Neural progenitor cell (in vitro differentiated cells): ENCODE measurements at regions not wholly inside any gene's neighbourhood (a gene's known extent, or its start where the extent isn't known, plus 50 kb on each side); places are given as distances from the start of the nearest gene placed in this dataset.

Source experiments
- DNase-seq: peaks from one replicate; pipeline ENCODE4 v3.0.0-alpha.2; 2016; ENCODE audit warnings: low spot score
- H2AFZ ChIP-seq: fragments of 200-600 bp; sonication (generic); replicated peaks from 2 replicates; pipeline ENCODE4 v1.6.1; 2016; ENCODE audit warnings: antibody characterized with exemption
- H3F3A ChIP-seq: fragments of 200-600 bp; sonication (generic); 2 replicates; pipeline ENCODE4 v1.6.1; 2016; ENCODE audit warnings: antibody characterized with exemption, low read depth
- H3K27ac ChIP-seq: fragments of 200-600 bp; sonication (generic); 2 replicates; pipeline ENCODE4 v1.5.1; 2016; ENCODE audit warnings: mild to moderate bottlenecking
- H3K27me3 ChIP-seq: fragments of 200-600 bp; sonication (generic); 2 replicates; pipeline ENCODE4 v1.6.1; 2016; ENCODE audit warnings: mild to moderate bottlenecking, moderate library complexity
- H3K36me3 ChIP-seq: fragments of 200-600 bp; sonication (generic); 2 replicates; pipeline ENCODE4 v1.5.1; 2016
- H3K4me1 ChIP-seq: fragments of 200-600 bp; sonication (generic); 2 replicates; pipeline ENCODE4 v1.6.1; 2016; ENCODE audit warnings: mixed run types
- H3K4me2 ChIP-seq: fragments of 200-600 bp; sonication (generic); 2 replicates; pipeline ENCODE4 v1.6.1; 2016
- H3K4me3 ChIP-seq: fragments of 200-600 bp; sonication (generic); 2 replicates; pipeline ENCODE4 v1.5.1; 2016
- H3K79me2 ChIP-seq: fragments of 200-600 bp; sonication (generic); 2 replicates; pipeline ENCODE4 v1.6.1; 2016; ENCODE audit warnings: low read depth
- H3K9ac ChIP-seq: fragments of 200-600 bp; sonication (generic); 2 replicates; pipeline ENCODE4 v1.6.1; 2016
- H3K9me3 ChIP-seq: fragments of 200-600 bp; sonication (generic); 2 replicates; pipeline ENCODE4 v1.5.1; 2016; ENCODE audit warnings: low read depth
- H4K20me1 ChIP-seq: fragments of 200-600 bp; sonication (generic); 2 replicates; pipeline ENCODE4 v1.6.1; 2016; ENCODE audit warnings: low read depth
- H3K27ac Mint-ChIP-seq: 3 replicates; pipeline ENCODE4 v1.8.0; 2021; ENCODE audit warnings: mixed read lengths
- H3K27me3 Mint-ChIP-seq: 2 replicates; pipeline ENCODE4 v1.8.0; 2022; ENCODE audit warnings: low read depth, mild to moderate bottlenecking, inconsistent platforms, moderate library complexity, mixed read lengths; ENCODE audit not compliant: insufficient read depth
- H3K36me3 Mint-ChIP-seq: 3 replicates; pipeline ENCODE4 v1.8.0; 2021; ENCODE audit warnings: mixed read lengths
- H3K4me1 Mint-ChIP-seq: 3 replicates; pipeline ENCODE4 v1.8.0; 2021; ENCODE audit warnings: mixed read lengths
- H3K4me3 Mint-ChIP-seq: 3 replicates; pipeline ENCODE4 v1.8.0; 2021; ENCODE audit warnings: mild to moderate bottlenecking, moderate library complexity, mixed read lengths
- H3K9me3 Mint-ChIP-seq: 3 replicates; pipeline ENCODE4 v1.8.0; 2020; ENCODE audit warnings: mixed read lengths
- CTCF ChIP-seq: fragments of 200-600 bp; sonication (generic); IDR thresholded peaks from 2 replicates; pipeline ENCODE4 v1.5.1; 2017; ENCODE audit warnings: antibody characterized with exemption, mild to moderate bottlenecking
- EZH2 ChIP-seq: fragments of 200-600 bp; sonication (generic); IDR thresholded peaks from 2 replicates; pipeline ENCODE4 v1.6.1; 2017; ENCODE audit warnings: antibody characterized with exemption, mild to moderate bottlenecking, moderate library complexity
- EZH2phosphoT487 ChIP-seq: fragments of 200-600 bp; sonication (generic); IDR thresholded peaks from 2 replicates; pipeline ENCODE4 v1.6.1; 2017; ENCODE audit warnings: antibody characterized with exemption

GRCh38 chr5:17806818-17807468 lies 172.7 kb downstream of the TAF11L14 start:
- peaks cover 79% of the 10 kb centered on the region for H3K4me1 Mint-ChIP-seq
- Histone ChIP-seq H3K4me2 (no peak overlapping the region), H3K9ac (no peak overlapping the region), H3K79me2 (no peaks in the 10 kb centered on the region), H4K20me1 (no peaks in the 10 kb centered on the region), H3K4me3 (no peak overlapping the region), H3K9me3 (no peaks in the 10 kb centered on the region), H3K4me1 (peaks cover 19% of the 10 kb centered on the region), H3F3A (peaks cover 10% of the 10 kb centered on the region), H3K27ac (no peak overlapping the region), H3K27me3 (no peaks in the 10 kb centered on the region), H3K36me3 (no peaks in the 10 kb centered on the region), H2AFZ (no peak overlapping the region)
- peak overlapping the region; percentile 84 for H3K27ac Mint-ChIP-seq
- peaks cover 2% of the 10 kb centered on the region for H3K27me3 Mint-ChIP-seq
- H3K9me3 Mint-ChIP-seq, result peaks cover 2% of the 10 kb centered on the region
- TF ChIP-seq EZH2phosphoT487 (no peak), CTCF (no peak), EZH2 (no peak)
- no peaks in the 10 kb centered on the region for H3K36me3 Mint-ChIP-seq
- peak; percentile 2 for DNase-seq
- H3K4me3 Mint-ChIP-seq, result no peak overlapping the region

DNA sequence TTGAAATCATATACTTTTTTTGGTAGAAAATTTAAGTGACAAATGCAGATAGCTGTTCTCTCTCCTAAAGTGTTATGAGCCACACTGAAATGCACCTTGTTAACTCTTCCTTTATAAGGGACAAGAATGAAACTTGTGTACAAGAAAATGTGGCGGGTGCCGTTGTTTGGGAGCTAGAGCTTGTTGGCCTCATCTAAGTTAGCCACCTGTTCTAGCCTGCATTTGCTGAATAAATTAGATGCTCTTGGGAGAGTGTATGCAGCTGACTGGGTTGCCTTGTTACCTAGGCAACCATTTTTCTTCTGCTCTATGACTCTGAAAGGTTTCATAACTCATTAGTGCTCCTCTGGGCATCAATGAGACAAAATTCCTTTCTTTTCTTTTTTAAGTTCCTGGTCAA lies 174.3 kb downstream of the TAF11L14 start:
- no peaks in the 10 kb centered on the region for H3K36me3 Mint-ChIP-seq
- no peaks in the 10 kb centered on the region for H3K36me3 ChIP-seq
- H3K27ac Mint-ChIP-seq, result no peak overlapping the region
- H3K79me2 ChIP-seq, result no peaks in the 10 kb centered on the region
- H3K4me3 Mint-ChIP-seq, result no peak overlapping the region
- H3K27me3 Mint-ChIP-seq, result peaks cover 2% of the 10 kb centered on the region
- TF ChIP-seq CTCF (no peak), EZH2phosphoT487 (no peak), EZH2 (no peak)
- no peak for DNase-seq
- H3K4me3 ChIP-seq, result no peak overlapping the region
- H3K27ac ChIP-seq, result no peak overlapping the region
- H3K9me3 Mint-ChIP-seq, result peaks cover 2% of the 10 kb centered on the region
- peaks cover 6% of the 10 kb centered on the region for H3F3A ChIP-seq
- H3K9me3 ChIP-seq, result no peaks in the 10 kb centered on the region
- H3K4me1 ChIP-seq, result peaks cover 3% of the 10 kb centered on the region
- H4K20me1 ChIP-seq, result no peaks in the 10 kb centered on the region
- peaks cover 63% of the 10 kb centered on the region for H3K4me1 Mint-ChIP-seq
- no peak overlapping the region for H3K9ac ChIP-seq
- H2AFZ ChIP-seq, result no peak overlapping the region
- no peaks in the 10 kb centered on the region for H3K27me3 ChIP-seq
- no peak overlapping the region for H3K4me2 ChIP-seq

DNA sequence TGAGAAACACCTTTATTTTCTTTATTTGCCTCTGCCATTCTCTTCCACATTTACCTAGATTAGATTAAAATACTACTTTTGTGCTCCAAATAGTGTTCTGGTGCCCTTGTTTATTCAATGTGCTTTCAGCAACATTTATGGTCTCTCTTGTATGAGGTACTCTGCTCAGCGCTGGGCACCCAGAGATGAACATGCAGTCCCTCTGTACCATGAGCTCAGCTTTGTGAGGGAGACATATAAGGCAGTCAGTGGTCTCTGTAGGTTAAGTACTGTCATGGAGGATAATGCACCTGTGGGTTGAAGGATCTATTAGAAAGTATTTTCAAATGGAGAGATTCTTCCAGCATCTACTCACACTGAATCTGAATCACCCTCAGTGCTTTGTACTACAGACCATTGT lies 176.5 kb downstream of the TAF11L14 start:
- H3K4me1 ChIP-seq, result no peaks in the 10 kb centered on the region

More for the DNA sequence above, 176.5 kb downstream of the TAF11L14 start:
- no peak overlapping the region for H2AFZ ChIP-seq
- H3K9ac ChIP-seq, result no peak overlapping the region
- H3K27me3 ChIP-seq, result no peaks in the 10 kb centered on the region
- H3K79me2 ChIP-seq, result no peaks in the 10 kb centered on the region
- peaks cover 6% of the 10 kb centered on the region for H3F3A ChIP-seq
- no peaks in the 10 kb centered on the region for H3K9me3 Mint-ChIP-seq
- no peak for DNase-seq
- H3K36me3 ChIP-seq, result no peaks in the 10 kb centered on the region
- peak overlapping the region; percentile 45 for H3K27ac Mint-ChIP-seq
- H3K36me3 Mint-ChIP-seq, result no peaks in the 10 kb centered on the region
- H3K27ac ChIP-seq, result no peak overlapping the region
- H3K4me3 Mint-ChIP-seq, result no peak overlapping the region
- H3K4me3 ChIP-seq, result no peak overlapping the region
- TF ChIP-seq CTCF, result no peak
- TF ChIP-seq EZH2phosphoT487, result no peak
- TF ChIP-seq EZH2, result no peak
- H3K4me2 ChIP-seq, result no peak overlapping the region
- H3K9me3 ChIP-seq, result no peaks in the 10 kb centered on the region
- H4K20me1 ChIP-seq, result no peaks in the 10 kb centered on the region
- H3K27me3 Mint-ChIP-seq, result peaks cover 4% of the 10 kb centered on the region
- H3K4me1 Mint-ChIP-seq, result peaks cover 49% of the 10 kb centered on the region
